Activated CD4-positive, CD25-positive, alpha-beta regulatory T cell treated with anti-CD3 and anti-CD28 coated beads, Interleukin-2, amount 50 U/mL, for 24 hours (primary cell): ENCODE measurements at regions not wholly inside any gene's neighbourhood (a gene's known extent, or its start where the extent isn't known, plus 50 kb on each side); places are given as distances from the start of the nearest gene placed in this dataset.
"Not testable (repeated sequence)": the region's sequence is repeated elsewhere in the genome, so short reads cannot be mapped to it uniquely, and the experiment has no call there.

Source experiments
- ATAC-seq, 2 donors: fragments of 150-1000 bp; cut with Tn5 transposase; one replicate each; pipeline ENCODE4 v1.10.0; 2021; ENCODE audit warnings: mild to moderate bottlenecking in 1 of 2, moderate library complexity in 1 of 2

GRCh38 chr4:85018983-85019382 is 52.5 kb upstream of the WDFY3 start:
- no peak for ATAC-seq

GRCh38 chr4:85019411-85019810 is 52.9 kb upstream of the WDFY3 start:
- ATAC-seq = no peak

- no peak for ATAC-seq
Measured at GRCh38 chr4:85024671-85025070, 58.2 kb upstream of the WDFY3 start.

GRCh38 chr4:85028910-85029309 is 62.4 kb upstream of the WDFY3 start:
- no peak for ATAC-seq

GRCh38 chr4:85029453-85029852 is 63.0 kb upstream of the WDFY3 start:
- no peak for ATAC-seq

GRCh38 chr4:85030156-85030555 is 63.7 kb upstream of the WDFY3 start:
- ATAC-seq = no peak

GRCh38 chr4:85033838-85034237 is 67.3 kb upstream of the WDFY3 start:
- ATAC-seq = not testable (repeated sequence)

GRCh38 chr4:85039526-85039925 is 73.0 kb upstream of the WDFY3 start:
- no peak for ATAC-seq

GRCh38 chr4:85043812-85044496 is 77.5 kb upstream of the WDFY3 start:
- ATAC-seq = not testable (repeated sequence)

- no peak for ATAC-seq
Measured at GRCh38 chr4:85050736-85051135, 84.2 kb upstream of the WDFY3 start.

GRCh38 chr4:85051526-85051925 is 85.0 kb upstream of the WDFY3 start:
- no peak for ATAC-seq

- ATAC-seq = not testable (repeated sequence)
Measured at GRCh38 chr4:85054925-85055324, 88.4 kb upstream of the WDFY3 start.

- no peak for ATAC-seq
Measured at GRCh38 chr4:85058551-85058950, 92.1 kb upstream of the WDFY3 start.

GRCh38 chr4:85061974-85062373 is 95.5 kb upstream of the WDFY3 start:
- ATAC-seq = no peak

- ATAC-seq = no peak
Measured at GRCh38 chr4:85062466-85062865, 96.0 kb upstream of the WDFY3 start.

GRCh38 chr4:85067342-85067741 is 100.9 kb upstream of the WDFY3 start:
- no peak for ATAC-seq

- ATAC-seq = no peak
Measured at GRCh38 chr4:85078016-85078415, 111.5 kb upstream of the WDFY3 start.

GRCh38 chr4:85081196-85081595 is 114.7 kb upstream of the WDFY3 start:
- no peak for ATAC-seq

- ATAC-seq = no peak
Measured at GRCh38 chr4:85084371-85085094, 118.0 kb upstream of the WDFY3 start.

GRCh38 chr4:85086721-85087120 is 120.2 kb upstream of the WDFY3 start:
- no peak for ATAC-seq

GRCh38 chr4:85092536-85092935 is 126.0 kb upstream of the WDFY3 start:
- ATAC-seq = no peak

GRCh38 chr4:85092943-85093342 is 126.5 kb upstream of the WDFY3 start:
- no peak for ATAC-seq

GRCh38 chr4:85094735-85095134 is 128.2 kb upstream of the WDFY3 start:
- ATAC-seq = no peak

- no peak for ATAC-seq
Measured at GRCh38 chr4:85102606-85103005, 136.1 kb upstream of the WDFY3 start.

GRCh38 chr4:85106166-85106565 is 139.7 kb upstream of the WDFY3 start:
- ATAC-seq = no peak
